ENCODE measurements at regions not wholly inside any gene's neighbourhood (a gene's known extent, or its start where the extent isn't known, plus 50 kb on each side); places are given as distances from the start of the nearest gene placed in this dataset.

GRCh38 chr12:27902651-27903050 lies 69.9 kb downstream of the PTHLH start:
- no peaks in the 10 kb centered on the region for H3K36me3 ChIP-seq

GRCh38 chr12:27901959-27902358 lies 70.6 kb downstream of the PTHLH start:
- H3K4me3 ChIP-seq: no peak overlapping the region
- no peaks in the 10 kb centered on the region for H3K4me1 ChIP-seq
- no peaks in the 10 kb centered on the region for H3K27me3 ChIP-seq
- no peak for ATAC-seq (ENCODE audit: low FRiP score in 2 of 2)
- DNase-seq: no peak
- H3K9me3 ChIP-seq: no peaks in the 10 kb centered on the region
- no peak overlapping the region for H3K27ac ChIP-seq
- WGBS, 2 donors: 43 to 62% methylated on average over 3 of the region's 3 CpGs
- TF ChIP-seq EP300 (IDR thresholded peaks at IDR 0.05) (no peak), POLR2A (IDR thresholded peaks at IDR 0.05) (no peak)
- no peaks in the 10 kb centered on the region for H3K36me3 ChIP-seq

More at GRCh38 chr12:27902651-27903050, 69.9 kb downstream of the PTHLH start:
- no peaks in the 10 kb centered on the region for H3K27me3 ChIP-seq
- no peaks in the 10 kb centered on the region for H3K9me3 ChIP-seq
- TF ChIP-seq POLR2A (IDR thresholded peaks at IDR 0.05) (no peak), POLR2AphosphoS5 (IDR thresholded peaks at IDR 0.05) (no peak)
- no peaks in the 10 kb centered on the region for H3K4me1 ChIP-seq
- no peak overlapping the region for H3K4me3 ChIP-seq
- ATAC-seq (ENCODE audit: low FRiP score in 2 of 2) (no peak), DNase-seq (no peak)
- 91 to 92% methylated on average over 3 of the region's 3 CpGs for WGBS, 2 donors
- no peak overlapping the region for H3K27ac ChIP-seq

GRCh38 chr12:27900920-27901879 lies 71.3 kb downstream of the PTHLH start:
- DNase-seq: no peak
- 62 to 81% methylated on average over 8 of the region's 8 CpGs for WGBS, 2 donors
- no peak for ATAC-seq (ENCODE audit: low FRiP score in 2 of 2)
- H3K36me3 ChIP-seq: no peaks in the 10 kb centered on the region
- TF ChIP-seq POLR2AphosphoS5 (IDR thresholded peaks at IDR 0.05) (no peak), POLR2A (IDR thresholded peaks at IDR 0.05) (no peak), CTCF (IDR thresholded peaks at IDR 0.05) (no peak), EP300 (IDR thresholded peaks at IDR 0.05) (no peak)
- H3K9me3 ChIP-seq: no peaks in the 10 kb centered on the region
- no peak overlapping the region for H3K27ac ChIP-seq
- H3K4me3 ChIP-seq: no peak overlapping the region
- H3K4me1 ChIP-seq: no peaks in the 10 kb centered on the region
- H3K27me3 ChIP-seq: no peaks in the 10 kb centered on the region

DNA sequence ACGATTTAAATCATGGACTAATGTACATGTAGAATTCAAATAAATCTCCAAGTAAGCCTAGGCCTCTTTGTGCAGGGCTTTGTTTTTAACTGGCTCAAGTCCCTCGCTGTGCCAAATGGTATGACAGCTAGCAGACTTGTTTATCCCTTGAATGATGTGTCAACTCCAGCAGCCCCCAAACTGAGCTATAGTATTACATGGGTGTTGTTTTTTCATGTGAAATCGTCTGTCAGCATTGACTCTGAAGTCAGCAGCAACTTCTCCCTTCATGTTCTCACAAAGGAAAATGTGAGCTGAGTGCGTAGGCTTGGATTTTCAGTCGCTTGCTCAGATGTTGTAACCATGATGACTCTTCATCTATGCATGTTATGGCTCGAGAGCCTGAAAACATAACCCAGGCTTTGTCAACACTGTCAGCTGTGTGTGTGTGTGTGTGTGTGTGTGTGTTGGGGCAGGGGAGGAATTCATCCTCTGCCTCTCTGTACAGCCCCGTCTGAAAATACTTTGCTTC lies 73.3 kb downstream of the PTHLH start:
- TF ChIP-seq POLR2A (IDR thresholded peaks at IDR 0.05) (no peak), POLR2AphosphoS5 (IDR thresholded peaks at IDR 0.05) (peak in 1 of 2 donors; percentile 21), EP300 (IDR thresholded peaks at IDR 0.05) (no peak)
- no peak overlapping the region for H3K4me3 ChIP-seq
- WGBS, 2 donors: 49 to 68% methylated on average over 7 of the region's 7 CpGs

DNA sequence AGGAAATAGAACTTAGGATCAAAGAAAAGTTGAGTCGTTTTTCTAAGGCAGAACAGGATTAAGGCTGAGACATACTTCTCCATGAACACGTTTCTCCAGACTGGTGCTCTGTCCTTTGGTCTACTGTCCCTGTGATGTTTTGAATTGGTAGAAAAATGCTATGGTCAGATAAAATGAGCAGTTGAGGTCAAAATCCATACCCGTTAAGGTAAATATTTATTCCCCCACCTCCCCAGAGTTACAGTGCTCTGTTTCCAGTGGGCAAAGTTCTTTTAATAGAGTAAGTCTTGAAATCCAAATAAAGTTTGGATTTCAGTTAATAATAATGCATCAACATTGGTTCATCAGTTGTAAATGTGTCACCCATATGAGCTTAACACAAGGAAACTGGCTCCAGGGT lies 74.5 kb downstream of the PTHLH start:
- TF ChIP-seq POLR2AphosphoS5 (IDR thresholded peaks at IDR 0.05): no peak
- TF ChIP-seq CTCF (IDR thresholded peaks at IDR 0.05): no peak
- no peak for TF ChIP-seq EP300 (IDR thresholded peaks at IDR 0.05)
- no peak for TF ChIP-seq POLR2A (IDR thresholded peaks at IDR 0.05)
- no peaks in the 10 kb centered on the region for H3K9me3 ChIP-seq
- 62 to 72% methylated on average over 3 of the region's 3 CpGs for WGBS, 2 donors
- H3K27ac ChIP-seq: no peak overlapping the region
- H3K27me3 ChIP-seq: no peaks in the 10 kb centered on the region
- no peaks in the 10 kb centered on the region for H3K36me3 ChIP-seq
- no peak for DNase-seq
- no peaks in the 10 kb centered on the region for H3K4me1 ChIP-seq
- no peak overlapping the region for H3K4me3 ChIP-seq
- ATAC-seq (ENCODE audit: low FRiP score in 2 of 2): no peak

More for the DNA sequence above, 73.3 kb downstream of the PTHLH start:
- Histone ChIP-seq H3K27ac (no peak overlapping the region), H3K9me3 (no peaks in the 10 kb centered on the region), H3K36me3 (no peaks in the 10 kb centered on the region), H3K4me1 (no peaks in the 10 kb centered on the region), H3K27me3 (no peaks in the 10 kb centered on the region)
- ATAC-seq (ENCODE audit: low FRiP score in 2 of 2) (peak; percentile 36 to 53), DNase-seq (no peak)

- DNase-seq: no peak
- no peaks in the 10 kb centered on the region for H3K9me3 ChIP-seq
- no peak for ATAC-seq (ENCODE audit: low FRiP score in 2 of 2)
- no peak overlapping the region for H3K27ac ChIP-seq
- WGBS, 2 donors: 76 to 84% methylated on average over 3 of the region's 3 CpGs
- no peak overlapping the region for H3K4me3 ChIP-seq
- H3K4me1 ChIP-seq: no peaks in the 10 kb centered on the region
- no peaks in the 10 kb centered on the region for H3K27me3 ChIP-seq
- no peaks in the 10 kb centered on the region for H3K36me3 ChIP-seq
- no peak for TF ChIP-seq EP300 (IDR thresholded peaks at IDR 0.05)
- TF ChIP-seq POLR2AphosphoS5 (IDR thresholded peaks at IDR 0.05): no peak
- no peak for TF ChIP-seq POLR2A (IDR thresholded peaks at IDR 0.05)
- no peak for TF ChIP-seq CTCF (IDR thresholded peaks at IDR 0.05)
These were observed 76.0 kb downstream of the PTHLH start for GRCh38 chr12:27896419-27896990.
